HCT116 (cell line): ENCODE measurements at regions not wholly inside any gene's neighbourhood (a gene's known extent, or its start where the extent isn't known, plus 50 kb on each side); places are given as distances from the start of the nearest gene placed in this dataset.

Source experiments
- ATAC-seq: fragments of 200-7000 bp; cut with Tn5 transposase; 2 replicates; pipeline ENCODE4 v1.9.1; 2020; ENCODE audit warnings: mild to moderate bottlenecking, moderate library complexity
- BruUV-seq: library from RNA; stranded (reverse); fragments of 400-500 nt; replicated peaks from 2 replicates; lab custom pipeline; 2021; lab: Mats Ljungman, UMichigan
- CTCF ChIA-PET: fragments of 300-600 bp; sonication (Branson Sonifier 250); formaldehyde crosslinking; loops from one replicate; lab custom pipeline; 2021; ENCODE audit warnings: antibody characterized with exemption; lab: Charles Lee
- POLR2A ChIA-PET: fragments of 300-600, 350-600 bp; sonication (Branson Sonifier 250); formaldehyde crosslinking; loops from one replicate; lab custom pipeline; 2021; ENCODE audit warnings: antibody characterized with exemption; lab: Charles Lee
- RAD21 ChIA-PET, 2 experiments: fragments of 300-600 bp; sonication (Branson Sonifier 250); formaldehyde crosslinking; loops; one replicate each; lab custom pipeline; 2023; ENCODE audit warnings: low total read pairs in 2 of 2; ENCODE audit not compliant: uncharacterized antibody in 2 of 2, unreplicated experiment in 2 of 2, low non-redundant PET in 1 of 2; lab: Charles Lee
- DNase-seq: peaks from one replicate; pipeline ENCODE4 v3.0.0-alpha.2; 2010; ENCODE audit warnings: low read depth, low spot score
- H2AFZ ChIP-seq: fragments of 200-600 bp; shearing (Covaris generic), sonication (generic); 2 replicates; pipeline ENCODE4 v1.6.1; 2017; ENCODE audit warnings: low read depth, mixed run types, mixed read lengths, antibody characterized with exemption, low read length; ENCODE audit not compliant: poor library complexity, severe bottlenecking
- H3K27ac ChIP-seq: 2 replicates; pipeline ENCODE4 v1.5.1; 2012; ENCODE audit warnings: low read depth, low read length
- H3K27me3 ChIP-seq: fragments of 200-600 bp; sonication (generic); 2 replicates; pipeline ENCODE4 v1.6.1; 2016; ENCODE audit warnings: mixed run types, low read length, mixed read lengths; ENCODE audit not compliant: insufficient read depth
- H3K36me3 ChIP-seq, 2 experiments: fragments of 200-500 bp in 1 of 2; fragments of 200-600 bp in 1 of 2; sonication (Bioruptor generic) in 1 of 2; sonication (generic) in 1 of 2; 2 replicates each; pipeline versions ENCODE4 v1.5.1 to v1.6.1; 2014 to 2016; ENCODE audit warnings: low read length in 2 of 2, inconsistent platforms in 1 of 2, mixed read lengths in 1 of 2, mixed run types in 1 of 2; ENCODE audit not compliant: insufficient read depth in 2 of 2, control insufficient read depth in 1 of 2
- H3K4me1 ChIP-seq, 2 experiments: fragments of 200-600 bp in 1 of 2; sonication (generic) in 1 of 2; 2 replicates each; pipeline versions ENCODE4 v1.5.1 to v1.6.1; 2012 to 2017; ENCODE audit warnings: low read length in 2 of 2, inconsistent platforms in 1 of 2, mild to moderate bottlenecking in 1 of 2, mixed read lengths in 1 of 2, mixed run types in 1 of 2, moderate library complexity in 1 of 2; ENCODE audit not compliant: insufficient read depth in 2 of 2, control insufficient read depth in 1 of 2
- H3K4me2 ChIP-seq: fragments of 200-600 bp; sonication (generic); 2 replicates; pipeline ENCODE4 v1.6.1; 2017; ENCODE audit warnings: mixed run types, low read length, mixed read lengths
- H3K4me3 ChIP-seq, 2 experiments: fragments of 200-600 bp in 1 of 2; sonication (generic) in 1 of 2; replicated peaks in 1 of 2; 2 replicates each; pipeline ENCODE4 v1.5.1; 2011 to 2016; ENCODE audit warnings: low read length in 2 of 2, control low read depth in 1 of 2, low read depth in 1 of 2, mild to moderate bottlenecking in 1 of 2, mixed read lengths in 1 of 2, mixed run types in 1 of 2
- H3K79me2 ChIP-seq: fragments of 200-600 bp; sonication (generic); 2 replicates; pipeline ENCODE4 v1.6.1; 2017; ENCODE audit warnings: mild to moderate bottlenecking, mixed run types, low read length, moderate library complexity, mixed read lengths; ENCODE audit not compliant: insufficient read depth
- H3K9ac ChIP-seq: fragments of 200-600 bp; sonication (generic); 2 replicates; pipeline ENCODE4 v1.6.1; 2016; ENCODE audit warnings: low read length, mixed read lengths
- H3K9me2 ChIP-seq: fragments of 200-600 bp; sonication (generic), shearing (Covaris generic); 2 replicates; pipeline ENCODE4 v1.6.1; 2017; ENCODE audit warnings: mixed run types, mild to moderate bottlenecking, moderate library complexity; ENCODE audit not compliant: insufficient read depth
- H3K9me3 ChIP-seq, 2 experiments: fragments of 200-500 bp in 1 of 2; fragments of 200-600 bp in 1 of 2; sonication (Bioruptor generic) in 1 of 2; sonication (generic) in 1 of 2; 2 replicates each; pipeline ENCODE4 v1.6.1; 2014 to 2017; ENCODE audit warnings: low read length in 2 of 2, mixed read lengths in 2 of 2, inconsistent platforms in 1 of 2, low read depth in 1 of 2, mild to moderate bottlenecking in 1 of 2, mixed run types in 1 of 2, moderate library complexity in 1 of 2; ENCODE audit not compliant: control insufficient read depth in 1 of 2, insufficient read depth in 1 of 2
- H4K20me1 ChIP-seq: fragments of 200-600 bp; sonication (generic), shearing (Covaris generic); 2 replicates; pipeline ENCODE4 v1.6.1; 2017; ENCODE audit warnings: mixed run types, mild to moderate bottlenecking, moderate library complexity; ENCODE audit not compliant: insufficient read depth
- ATF3 ChIP-seq: IDR thresholded peaks from 2 replicates; pipeline ENCODE4 v1.6.1; 2012
- CEBPB ChIP-seq: IDR thresholded peaks from 2 replicates; pipeline ENCODE4 v1.6.1; 2012; ENCODE audit warnings: low read depth
- EZH2 ChIP-seq: fragments of 200-600 bp; sonication (generic); IDR thresholded peaks from 2 replicates; pipeline ENCODE4 v1.6.1; 2017; ENCODE audit warnings: antibody characterized with exemption, mixed run types
- POLR2AphosphoS5 ChIP-seq: IDR thresholded peaks from 2 replicates; pipeline ENCODE4 v1.6.1; 2011; ENCODE audit warnings: mild to moderate bottlenecking, low read depth, low read length, moderate library complexity
- SIN3A ChIP-seq: IDR thresholded peaks from 2 replicates; pipeline ENCODE4 v1.6.1; 2012; ENCODE audit warnings: low read depth
- SP1 ChIP-seq: IDR thresholded peaks from 2 replicates; pipeline ENCODE4 v1.6.1; 2012; ENCODE audit warnings: low read depth
- SRF ChIP-seq: IDR thresholded peaks from 2 replicates; pipeline ENCODE4 v1.6.1; 2012; ENCODE audit warnings: low read depth
- YY1 ChIP-seq: IDR thresholded peaks from 2 replicates; pipeline ENCODE4 v1.6.1; 2011; ENCODE audit warnings: low read length, low read depth, moderate library complexity, mild to moderate bottlenecking; ENCODE audit not compliant: insufficient replicate concordance; ENCODE audit errors: extremely low read depth
- ZFX ChIP-seq: fragments of 450-650 bp; IDR thresholded peaks from 2 replicates; pipeline ENCODE4 v1.6.1; 2017
- ZNF274 ChIP-seq: fragments of 200-500 bp; sonication (Bioruptor generic); IDR thresholded peaks from 2 replicates; pipeline ENCODE4 v1.6.1; 2014; ENCODE audit warnings: mild to moderate bottlenecking, low read depth, low read length, inconsistent platforms
- intact Hi-C: fragments of 100-400 bp; cut with micrococcal nuclease; formaldehyde crosslinking; loops from 2 replicates; pipeline ENCODE4 v1.10.0; 2022
- TF ChIP-seq, protein P1 (sequence below): IDR thresholded peaks from 2 replicates; pipeline ENCODE4 v1.6.1; 2011; ENCODE audit warnings: mild to moderate bottlenecking, low read length, moderate library complexity; ENCODE audit not compliant: insufficient replicate concordance; ENCODE audit errors: extremely low read depth

- TF ChIP-seq, protein P1, sequence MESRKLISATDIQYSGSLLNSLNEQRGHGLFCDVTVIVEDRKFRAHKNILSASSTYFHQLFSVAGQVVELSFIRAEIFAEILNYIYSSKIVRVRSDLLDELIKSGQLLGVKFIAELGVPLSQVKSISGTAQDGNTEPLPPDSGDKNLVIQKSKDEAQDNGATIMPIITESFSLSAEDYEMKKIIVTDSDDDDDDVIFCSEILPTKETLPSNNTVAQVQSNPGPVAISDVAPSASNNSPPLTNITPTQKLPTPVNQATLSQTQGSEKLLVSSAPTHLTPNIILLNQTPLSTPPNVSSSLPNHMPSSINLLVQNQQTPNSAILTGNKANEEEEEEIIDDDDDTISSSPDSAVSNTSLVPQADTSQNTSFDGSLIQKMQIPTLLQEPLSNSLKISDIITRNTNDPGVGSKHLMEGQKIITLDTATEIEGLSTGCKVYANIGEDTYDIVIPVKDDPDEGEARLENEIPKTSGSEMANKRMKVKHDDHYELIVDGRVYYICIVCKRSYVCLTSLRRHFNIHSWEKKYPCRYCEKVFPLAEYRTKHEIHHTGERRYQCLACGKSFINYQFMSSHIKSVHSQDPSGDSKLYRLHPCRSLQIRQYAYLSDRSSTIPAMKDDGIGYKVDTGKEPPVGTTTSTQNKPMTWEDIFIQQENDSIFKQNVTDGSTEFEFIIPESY, result no peak
- TF ChIP-seq YY1, result no peak
- TF ChIP-seq SIN3A, result no peak
- TF ChIP-seq SP1, result no peak
These were observed 294.6 kb upstream of the SLC24A2 start (continued) for GRCh38 chr9:20083390-20083789.

DNA sequence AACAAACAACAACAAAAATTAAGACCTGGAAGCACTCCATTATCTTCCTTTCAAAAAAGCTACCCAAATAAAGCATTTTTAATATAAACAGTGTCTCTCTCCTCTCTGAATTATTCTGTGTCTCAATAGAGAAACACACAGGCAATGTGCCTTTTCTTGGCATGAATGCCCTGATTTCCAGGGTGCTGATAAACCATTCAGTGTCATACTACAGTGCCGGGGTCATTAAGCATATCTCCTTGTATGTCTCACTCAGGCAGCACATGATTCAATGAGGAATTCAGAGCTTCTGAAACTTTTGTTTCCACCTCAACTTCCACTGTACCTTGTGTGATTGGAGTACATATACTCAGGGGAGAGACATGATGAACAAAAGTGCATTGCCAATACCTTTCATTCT, 294.0 kb upstream of the SLC24A2 start:
- Histone ChIP-seq H3K4me1 (no peaks in the 10 kb centered on the region), H3K27ac (no peak overlapping the region), H3K36me3 (no peaks in the 10 kb centered on the region), H3K4me2 (no peak overlapping the region), H2AFZ (no peak overlapping the region), H3K27me3 (peaks cover 19% of the 10 kb centered on the region), H3K9me3 (no peaks in the 10 kb centered on the region), H3K9me2 (no peaks in the 10 kb centered on the region), H3K79me2 (no peaks in the 10 kb centered on the region), H4K20me1 (no peaks in the 10 kb centered on the region), H3K4me3 (no peak overlapping the region), H3K9ac (no peak overlapping the region)
- no TSS peak for BruUV-seq
- DNase-seq (no peak), ATAC-seq (no peak)
- ChIA-PET CTCF (no interaction called here), RAD21 (interaction anchor here in 1 of 2 experiments (0.6 kb wide), 1 partner anchor 20 kb away, joined by 3 read pairs; no protein-coding TSS in a partner anchor), POLR2A (no interaction called here)
- intact Hi-C loops, result no loop called here
- no peak for TF ChIP-seq SRF
- TF ChIP-seq SP1, result no peak
- no peak for TF ChIP-seq POLR2AphosphoS5
- TF ChIP-seq ATF3, result no peak
- TF ChIP-seq ZFX, result no peak
- TF ChIP-seq EZH2, result no peak
- TF ChIP-seq CEBPB, result no peak
- TF ChIP-seq ZNF274, result no peak
